GM12864 (cell line): ENCODE measurements at regions not wholly inside any gene's neighbourhood (a gene's known extent, or its start where the extent isn't known, plus 50 kb on each side); places are given as distances from the start of the nearest gene placed in this dataset.
"Not testable (repeated sequence)": the region's sequence is repeated elsewhere in the genome, so short reads cannot be mapped to it uniquely, and the experiment has no call there.

Experiments
- DNase-seq: peaks from one replicate; pipeline ENCODE4 v3.0.0-alpha.2; 2011; ENCODE audit warnings: low read depth
- H3K4me3 ChIP-seq: 2 replicates; pipeline ENCODE4 v1.5.1; 2011; ENCODE audit warnings: mild to moderate bottlenecking, low read depth, low read length, control low read depth
- TF ChIP-seq, protein P1 (sequence below): IDR thresholded peaks from 2 replicates; pipeline ENCODE4 v1.5.1; 2011; ENCODE audit warnings: low read depth, mild to moderate bottlenecking, moderate library complexity, low read length, control low read depth, inconsistent platforms; ENCODE audit errors: missing control alignments

DNA sequence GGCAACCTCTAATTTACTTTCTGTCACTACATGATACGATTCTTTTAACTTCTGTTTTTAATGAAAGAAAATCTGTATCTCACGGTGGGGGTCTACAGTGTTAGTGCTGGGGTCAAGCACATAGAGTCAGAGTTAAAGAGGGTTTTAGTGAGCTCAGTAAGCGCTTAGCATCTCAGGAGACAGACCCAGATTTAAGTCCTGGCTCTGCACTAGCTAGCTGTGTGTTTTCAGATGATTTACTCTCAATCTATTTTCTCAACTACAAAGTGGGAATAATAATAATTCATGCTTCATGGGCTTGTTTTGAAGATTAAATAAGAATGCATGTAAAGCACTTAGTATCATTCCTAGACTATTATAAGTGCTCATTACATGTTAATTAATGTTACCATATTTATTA, 63.4 kb upstream of the KBTBD8 start:
- no peak overlapping the region for H3K4me3 ChIP-seq
- TF ChIP-seq, protein P1, sequence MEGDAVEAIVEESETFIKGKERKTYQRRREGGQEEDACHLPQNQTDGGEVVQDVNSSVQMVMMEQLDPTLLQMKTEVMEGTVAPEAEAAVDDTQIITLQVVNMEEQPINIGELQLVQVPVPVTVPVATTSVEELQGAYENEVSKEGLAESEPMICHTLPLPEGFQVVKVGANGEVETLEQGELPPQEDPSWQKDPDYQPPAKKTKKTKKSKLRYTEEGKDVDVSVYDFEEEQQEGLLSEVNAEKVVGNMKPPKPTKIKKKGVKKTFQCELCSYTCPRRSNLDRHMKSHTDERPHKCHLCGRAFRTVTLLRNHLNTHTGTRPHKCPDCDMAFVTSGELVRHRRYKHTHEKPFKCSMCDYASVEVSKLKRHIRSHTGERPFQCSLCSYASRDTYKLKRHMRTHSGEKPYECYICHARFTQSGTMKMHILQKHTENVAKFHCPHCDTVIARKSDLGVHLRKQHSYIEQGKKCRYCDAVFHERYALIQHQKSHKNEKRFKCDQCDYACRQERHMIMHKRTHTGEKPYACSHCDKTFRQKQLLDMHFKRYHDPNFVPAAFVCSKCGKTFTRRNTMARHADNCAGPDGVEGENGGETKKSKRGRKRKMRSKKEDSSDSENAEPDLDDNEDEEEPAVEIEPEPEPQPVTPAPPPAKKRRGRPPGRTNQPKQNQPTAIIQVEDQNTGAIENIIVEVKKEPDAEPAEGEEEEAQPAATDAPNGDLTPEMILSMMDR, result no peak
- DNase-seq, result no peak

DNA sequence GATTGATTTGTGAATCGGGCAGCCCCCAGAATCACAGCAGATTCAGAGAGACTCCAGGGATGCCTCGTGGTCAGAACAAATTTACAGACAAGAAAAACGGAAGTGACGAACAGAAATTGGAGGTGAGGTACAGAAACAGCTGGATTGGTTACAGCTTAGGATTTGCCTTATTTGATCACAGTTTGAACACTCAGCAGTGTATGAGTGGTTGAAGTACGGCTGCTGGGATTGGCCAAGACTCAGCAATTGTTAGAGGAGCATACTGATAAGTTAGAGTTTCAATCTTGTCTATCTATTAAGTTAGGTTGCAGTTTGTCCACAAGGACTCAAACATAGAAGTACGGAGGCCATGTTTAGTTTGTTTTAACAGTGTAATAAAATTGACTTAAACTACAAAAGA, 61.1 kb upstream of the KBTBD8 start:
- DNase-seq, H3K4me3 ChIP-seq: not testable (repeated sequence)

DNA sequence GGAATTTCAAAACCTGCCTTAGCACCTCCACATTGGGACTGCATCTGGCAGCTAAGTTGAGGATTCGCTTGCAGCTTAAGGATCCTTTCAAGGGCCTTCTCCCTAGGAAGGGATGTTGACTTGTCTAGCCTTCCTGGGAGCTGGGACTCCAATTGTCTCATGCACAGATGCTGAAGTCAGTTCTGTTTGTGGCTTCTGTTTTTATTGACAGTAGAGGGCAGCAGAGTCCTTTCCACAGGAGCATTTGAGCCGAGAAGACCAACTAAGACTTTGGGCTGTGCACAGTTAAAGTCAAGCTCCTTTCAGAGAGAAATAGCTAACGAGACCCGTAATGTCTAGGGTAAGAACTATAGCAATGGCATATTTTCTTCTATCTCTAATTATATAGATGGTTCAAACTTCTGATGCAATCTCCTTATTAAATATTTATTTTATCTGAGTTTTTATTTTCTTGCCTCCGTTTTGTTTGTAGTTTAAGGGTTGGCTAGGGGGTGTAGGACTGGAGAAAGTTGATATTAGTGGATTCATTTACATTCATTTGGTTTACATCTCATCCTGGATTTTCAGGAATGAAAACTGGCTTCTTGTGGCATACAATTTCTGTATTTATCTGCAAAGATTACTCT, 59.7 kb upstream of the KBTBD8 start:
- H3K4me3 ChIP-seq, result no peak overlapping the region
- TF ChIP-seq, protein P1, result peak; percentile 78
- peak; percentile 13 for DNase-seq

DNA sequence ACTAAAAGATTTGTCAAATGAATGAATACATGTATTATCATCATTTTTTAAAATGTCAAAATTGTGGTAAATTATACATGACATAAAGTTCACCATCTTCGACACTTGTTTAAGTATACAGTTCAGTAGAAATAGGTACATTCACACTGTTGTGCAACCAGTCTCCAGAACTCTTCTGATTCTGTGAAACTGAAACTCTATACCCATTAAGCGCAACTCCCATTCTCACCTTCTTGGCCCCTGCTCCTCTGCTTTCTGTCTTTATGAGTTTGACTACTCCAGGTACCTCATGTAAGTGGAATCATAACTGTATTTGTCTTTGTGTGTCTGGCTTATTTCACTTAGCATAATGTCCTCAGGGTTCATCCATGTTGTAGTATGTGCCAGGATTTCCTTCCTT, 50.1 kb upstream of the KBTBD8 start:
- TF ChIP-seq, protein P1, result no peak
- no peak for DNase-seq
- no peak overlapping the region for H3K4me3 ChIP-seq
